ENCODE measurements at regions not wholly inside any gene's neighbourhood (a gene's known extent, or its start where the extent isn't known, plus 50 kb on each side); places are given as distances from the start of the nearest gene placed in this dataset.

- Histone ChIP-seq H3K36me3 (ENCODE audit: control insufficient read depth, insufficient read depth, low read length) (no peaks in the 10 kb centered on the region), H3K27me3 (ENCODE audit: control insufficient read depth, insufficient read depth, low read length) (no peaks in the 10 kb centered on the region), H3K27ac (ENCODE audit: low read length) (no peak overlapping the region), H3K4me3 (ENCODE audit: low read depth in 2 of 2, low read length in 2 of 2) (no peak overlapping the region), H3K9me3 (ENCODE audit: control insufficient read depth, insufficient read depth, low read depth, low read length) (no peaks in the 10 kb centered on the region), H3K4me1 (ENCODE audit: control insufficient read depth, insufficient read depth, low read length) (no peaks in the 10 kb centered on the region)
- DNase-seq (ENCODE audit: low read depth, low spot score) (no peak), ATAC-seq (no peak)
- BruUV-seq (replicated peaks) = no TSS peak
- in situ Hi-C loops (cut with HindIII; ENCODE audit: low pct_unique_long_range_greater_than_20kb, low sequenced_read_pairs) = no loop called here
- ChIA-PET POLR2A (no interaction called here), CTCF (no interaction called here)
- intact Hi-C loops (cut with micrococcal nuclease; ENCODE audit: unreplicated experiment) = no loop called here
- TF ChIP-seq CTCF (IDR thresholded peaks at IDR 0.05) = no peak
- no peak for TF ChIP-seq POLR2AphosphoS5 (IDR thresholded peaks at IDR 0.05; ENCODE audit: low read depth, low read length)
- no peak for TF ChIP-seq TCF7L2 (IDR thresholded peaks at IDR 0.05; ENCODE audit: low read depth, low read length)
- no peak for TF ChIP-seq REST (IDR thresholded peaks at IDR 0.05; ENCODE audit: insufficient read depth in 1 of 2, low read depth in 2 of 2, low read length in 1 of 2)
- no peak for TF ChIP-seq SIN3A (IDR thresholded peaks at IDR 0.05; ENCODE audit: borderline replicate concordance, insufficient read depth, low read depth, low read length)
Measured at GRCh38 chr18:67954594-67954993, 438.1 kb upstream of the DSEL start.

- in situ Hi-C loops (cut with HindIII; ENCODE audit: low pct_unique_long_range_greater_than_20kb, low sequenced_read_pairs) = no loop called here
- Histone ChIP-seq H3K9me3 (ENCODE audit: control insufficient read depth, insufficient read depth, low read depth, low read length) (no peaks in the 10 kb centered on the region), H3K27me3 (ENCODE audit: control insufficient read depth, insufficient read depth, low read length) (no peaks in the 10 kb centered on the region), H3K27ac (ENCODE audit: low read length) (no peak overlapping the region), H3K4me3 (ENCODE audit: low read depth in 2 of 2, low read length in 2 of 2) (no peak overlapping the region), H3K36me3 (ENCODE audit: control insufficient read depth, insufficient read depth, low read length) (no peaks in the 10 kb centered on the region), H3K4me1 (ENCODE audit: control insufficient read depth, insufficient read depth, low read length) (no peaks in the 10 kb centered on the region)
- TF ChIP-seq TCF7L2 (IDR thresholded peaks at IDR 0.05; ENCODE audit: low read depth, low read length) = no peak
- TF ChIP-seq SIN3A (IDR thresholded peaks at IDR 0.05; ENCODE audit: borderline replicate concordance, insufficient read depth, low read depth, low read length) = no peak
- TF ChIP-seq CTCF (IDR thresholded peaks at IDR 0.05) = no peak
- TF ChIP-seq REST (IDR thresholded peaks at IDR 0.05; ENCODE audit: insufficient read depth in 1 of 2, low read depth in 2 of 2, low read length in 1 of 2) = no peak
- TF ChIP-seq POLR2AphosphoS5 (IDR thresholded peaks at IDR 0.05; ENCODE audit: low read depth, low read length) = no peak
- BruUV-seq (replicated peaks) = no TSS peak
- DNase-seq (ENCODE audit: low read depth, low spot score) = no peak
- ChIA-PET POLR2A (no interaction called here), CTCF (no interaction called here)
- intact Hi-C loops (cut with micrococcal nuclease; ENCODE audit: unreplicated experiment) = no loop called here
- ATAC-seq = no peak
Measured at GRCh38 chr18:67951137-67951536, 434.6 kb upstream of the DSEL start.
